DOHH2 (cell line): ENCODE measurements at regions not wholly inside any gene's neighbourhood (a gene's known extent, or its start where the extent isn't known, plus 50 kb on each side); places are given as distances from the start of the nearest gene placed in this dataset.
"Not testable (repeated sequence)": the region's sequence is repeated elsewhere in the genome, so short reads cannot be mapped to it uniquely, and the experiment has no call there.

ENCODE experiments used
- H3F3A ChIP-seq: fragments of 200-600 bp; sonication (generic), shearing (Covaris generic); 2 replicates; pipeline ENCODE4 v1.6.0; 2016; ENCODE audit warnings: antibody characterized with exemption, mild to moderate bottlenecking; ENCODE audit not compliant: control insufficient read depth, insufficient read depth
- H3K27ac ChIP-seq: fragments of 200-600 bp; sonication (generic); 2 replicates; pipeline ENCODE4 v1.5.1; 2014; ENCODE audit warnings: low read depth, mild to moderate bottlenecking, low read length, moderate library complexity
- H3K27me3 ChIP-seq: fragments of 200-600 bp; sonication (generic); 2 replicates; pipeline ENCODE4 v1.6.1; 2014; ENCODE audit warnings: mild to moderate bottlenecking, low read length, mixed read lengths; ENCODE audit not compliant: control insufficient read depth
- H3K36me3 ChIP-seq: fragments of 200-600 bp; sonication (generic); 2 replicates; pipeline ENCODE4 v1.6.1; 2014; ENCODE audit warnings: mild to moderate bottlenecking, low read length, moderate library complexity, mixed read lengths; ENCODE audit not compliant: control insufficient read depth
- H3K4me1 ChIP-seq: fragments of 200-600 bp; sonication (generic); 2 replicates; pipeline ENCODE4 v1.6.1; 2014; ENCODE audit warnings: mild to moderate bottlenecking, low read length, mixed read lengths; ENCODE audit not compliant: control insufficient read depth
- H3K4me2 ChIP-seq: fragments of 200-600 bp; sonication (generic); 2 replicates; pipeline ENCODE4 v1.6.0; 2014; ENCODE audit warnings: mild to moderate bottlenecking, low read length, moderate library complexity
- H3K4me3 ChIP-seq: fragments of 200-600 bp; sonication (generic); 2 replicates; pipeline ENCODE4 v1.5.1; 2014; ENCODE audit warnings: mild to moderate bottlenecking, low read length, mixed read lengths
- H3K79me2 ChIP-seq: fragments of 200-600 bp; sonication (generic); 2 replicates; pipeline ENCODE4 v1.6.1; 2014; ENCODE audit warnings: mild to moderate bottlenecking, low read length, mixed read lengths; ENCODE audit not compliant: control insufficient read depth
- H3K9me2 ChIP-seq: fragments of 200-600 bp; sonication (generic); replicated peaks from 2 replicates; pipeline ENCODE4 v1.6.1; 2014; ENCODE audit warnings: mild to moderate bottlenecking, low read length, mixed read lengths; ENCODE audit not compliant: control insufficient read depth
- H3K9me3 ChIP-seq: fragments of 200-600 bp; sonication (generic); 2 replicates; pipeline ENCODE4 v1.6.1; 2014; ENCODE audit warnings: antibody characterized with exemption, low read length, mixed read lengths; ENCODE audit not compliant: control insufficient read depth, insufficient read depth
- H4K20me1 ChIP-seq: fragments of 200-600 bp; sonication (generic); 2 replicates; pipeline ENCODE4 v1.6.0; 2014; ENCODE audit warnings: low read depth, mild to moderate bottlenecking, antibody characterized with exemption, low read length, moderate library complexity; ENCODE audit not compliant: control insufficient read depth, insufficient read depth
- CTCF ChIP-seq: fragments of 200-600 bp; sonication (generic); IDR thresholded peaks from one replicate; pipeline ENCODE4 v1.5.1; 2014; ENCODE audit warnings: antibody characterized with exemption, mild to moderate bottlenecking, low read depth, low read length; ENCODE audit not compliant: poor library complexity, severe bottlenecking
- EZH2phosphoT487 ChIP-seq: fragments of 200-600 bp; sonication (generic); IDR thresholded peaks from 2 replicates; pipeline ENCODE4 v1.6.1; 2017; ENCODE audit warnings: borderline replicate concordance, mild to moderate bottlenecking, antibody characterized with exemption, low read length, moderate library complexity, mixed read lengths

- Histone ChIP-seq H3K4me1 (no peaks in the 10 kb centered on the region), H3K9me2 (no peaks in the 10 kb centered on the region), H3K4me2 (no peak overlapping the region), H3K36me3 (no peaks in the 10 kb centered on the region), H3K4me3 (no peak overlapping the region), H3K27ac (no peak overlapping the region), H3K27me3 (no peaks in the 10 kb centered on the region), H3F3A (no peaks in the 10 kb centered on the region), H3K79me2 (no peaks in the 10 kb centered on the region), H4K20me1 (no peaks in the 10 kb centered on the region), H3K9me3 (no peaks in the 10 kb centered on the region)
- TF ChIP-seq EZH2phosphoT487 (no peak), CTCF (no peak)
These were observed 228.9 kb downstream of the ADCYAP1 start for GRCh38 chr18:1133541-1133940.

GRCh38 chr18:1147730-1148129 lies 243.1 kb downstream of the ADCYAP1 start:
- H3K4me2 ChIP-seq: no peak overlapping the region
- H3K27me3 ChIP-seq: no peaks in the 10 kb centered on the region
- H3F3A ChIP-seq: no peaks in the 10 kb centered on the region
- no peak overlapping the region for H3K4me3 ChIP-seq
- no peaks in the 10 kb centered on the region for H3K4me1 ChIP-seq
- H3K36me3 ChIP-seq: no peaks in the 10 kb centered on the region
- H3K79me2 ChIP-seq: no peaks in the 10 kb centered on the region
- no peaks in the 10 kb centered on the region for H3K9me2 ChIP-seq
- no peaks in the 10 kb centered on the region for H4K20me1 ChIP-seq
- TF ChIP-seq EZH2phosphoT487 (no peak), CTCF (no peak)
- H3K9me3 ChIP-seq: no peaks in the 10 kb centered on the region
- H3K27ac ChIP-seq: no peak overlapping the region

GRCh38 chr18:1149709-1150108 lies 245.0 kb downstream of the ADCYAP1 start:
- no peaks in the 10 kb centered on the region for H3K27me3 ChIP-seq
- H4K20me1 ChIP-seq: no peaks in the 10 kb centered on the region
- no peaks in the 10 kb centered on the region for H3K4me1 ChIP-seq
- H3K4me3 ChIP-seq: no peak overlapping the region
- no peaks in the 10 kb centered on the region for H3K79me2 ChIP-seq
- no peaks in the 10 kb centered on the region for H3K9me2 ChIP-seq
- no peak overlapping the region for H3K27ac ChIP-seq
- TF ChIP-seq CTCF (no peak), EZH2phosphoT487 (no peak)
- no peaks in the 10 kb centered on the region for H3K36me3 ChIP-seq
- H3K4me2 ChIP-seq: no peak overlapping the region
- H3F3A ChIP-seq: no peaks in the 10 kb centered on the region
- H3K9me3 ChIP-seq: no peaks in the 10 kb centered on the region

- no peak overlapping the region for H3K27ac ChIP-seq
These were observed 245.7 kb downstream of the ADCYAP1 start for GRCh38 chr18:1150344-1150743.

GRCh38 chr18:1152958-1153357 lies 248.3 kb downstream of the ADCYAP1 start:
- not testable (repeated sequence) for H4K20me1 ChIP-seq, H3K27me3 ChIP-seq, H3K9me2 ChIP-seq, H3K4me1 ChIP-seq, H3K9me3 ChIP-seq, H3K4me3 ChIP-seq, H3F3A ChIP-seq, H3K27ac ChIP-seq, H3K4me2 ChIP-seq, H3K79me2 ChIP-seq, H3K36me3 ChIP-seq

More at GRCh38 chr18:1150344-1150743, 245.7 kb downstream of the ADCYAP1 start:
- no peak overlapping the region for H3K4me3 ChIP-seq
- no peaks in the 10 kb centered on the region for H3K36me3 ChIP-seq
- H3K9me3 ChIP-seq: no peaks in the 10 kb centered on the region
- H4K20me1 ChIP-seq: no peaks in the 10 kb centered on the region
- no peak overlapping the region for H3K4me2 ChIP-seq
- no peaks in the 10 kb centered on the region for H3K4me1 ChIP-seq
- no peaks in the 10 kb centered on the region for H3F3A ChIP-seq
- H3K27me3 ChIP-seq: no peaks in the 10 kb centered on the region
- no peaks in the 10 kb centered on the region for H3K79me2 ChIP-seq
- no peak for TF ChIP-seq CTCF
- no peak for TF ChIP-seq EZH2phosphoT487
- no peaks in the 10 kb centered on the region for H3K9me2 ChIP-seq
